Glutamatergic neuron (in vitro differentiated cells): ENCODE measurements at regions not wholly inside any gene's neighbourhood (a gene's known extent, or its start where the extent isn't known, plus 50 kb on each side); places are given as distances from the start of the nearest gene placed in this dataset.

Source experiments
- DNase-seq: peaks from one replicate; pipeline ENCODE4 v3.0.0; 2022
- H3K27ac Mint-ChIP-seq: one replicate; pipeline ENCODE4 v1.8.0; 2020; ENCODE audit warnings: mild to moderate bottlenecking, mixed read lengths, inconsistent platforms; ENCODE audit not compliant: unreplicated experiment
- H3K27me3 Mint-ChIP-seq: one replicate; pipeline ENCODE4 v1.8.0; 2020; ENCODE audit warnings: mild to moderate bottlenecking, moderate library complexity, mixed read lengths, inconsistent platforms; ENCODE audit not compliant: unreplicated experiment
- H3K36me3 Mint-ChIP-seq: one replicate; pipeline ENCODE4 v1.8.0; 2020; ENCODE audit warnings: mild to moderate bottlenecking, mixed read lengths, inconsistent platforms; ENCODE audit not compliant: unreplicated experiment
- H3K4me1 Mint-ChIP-seq: one replicate; pipeline ENCODE4 v1.8.0; 2020; ENCODE audit warnings: mild to moderate bottlenecking, low read depth, mixed read lengths, inconsistent platforms; ENCODE audit not compliant: unreplicated experiment
- H3K4me3 Mint-ChIP-seq: one replicate; pipeline ENCODE4 v1.8.0; 2020; ENCODE audit warnings: mild to moderate bottlenecking, mixed read lengths, inconsistent platforms; ENCODE audit not compliant: unreplicated experiment
- H3K9me3 Mint-ChIP-seq: one replicate; pipeline ENCODE4 v1.8.0; 2020; ENCODE audit warnings: mild to moderate bottlenecking, moderate library complexity, mixed read lengths, inconsistent platforms; ENCODE audit not compliant: unreplicated experiment
- CTCF ChIP-seq: fragments of 200-600 bp; sonication (generic); IDR thresholded peaks from one replicate; pipeline ENCODE4 v1.5.0; 2021; ENCODE audit not compliant: partially characterized antibody, unreplicated experiment

GRCh38 chr11:69359735-69360480 lies 66.0 kb downstream of the MYEOV start:
- H3K36me3 Mint-ChIP-seq = no peaks in the 10 kb centered on the region
- peaks cover 5% of the 10 kb centered on the region for H3K9me3 Mint-ChIP-seq

GRCh38 chr11:69360606-69361005 lies 66.7 kb downstream of the MYEOV start:
- Mint-ChIP-seq H3K4me3 (no peak overlapping the region), H3K27me3 (no peaks in the 10 kb centered on the region), H3K9me3 (peaks cover 5% of the 10 kb centered on the region), H3K4me1 (no peaks in the 10 kb centered on the region), H3K27ac (no peak overlapping the region), H3K36me3 (no peaks in the 10 kb centered on the region)
- TF ChIP-seq CTCF = no peak
- no peak for DNase-seq

More at GRCh38 chr11:69359735-69360480, 66.0 kb downstream of the MYEOV start:
- H3K4me1 Mint-ChIP-seq = no peaks in the 10 kb centered on the region
- H3K27ac Mint-ChIP-seq = no peak overlapping the region
- peaks cover 3% of the 10 kb centered on the region for H3K27me3 Mint-ChIP-seq
- no peak for DNase-seq
- no peak for TF ChIP-seq CTCF
- no peak overlapping the region for H3K4me3 Mint-ChIP-seq

GRCh38 chr11:69361048-69361447 lies 67.1 kb downstream of the MYEOV start:
- Mint-ChIP-seq H3K4me1 (no peaks in the 10 kb centered on the region), H3K36me3 (no peaks in the 10 kb centered on the region)

GRCh38 chr11:69361466-69361865 lies 67.5 kb downstream of the MYEOV start:
- no peak for DNase-seq
- peaks cover 5% of the 10 kb centered on the region for H3K9me3 Mint-ChIP-seq
- no peaks in the 10 kb centered on the region for H3K36me3 Mint-ChIP-seq
- H3K27ac Mint-ChIP-seq = no peak overlapping the region
- H3K27me3 Mint-ChIP-seq = no peaks in the 10 kb centered on the region
- no peaks in the 10 kb centered on the region for H3K4me1 Mint-ChIP-seq
- H3K4me3 Mint-ChIP-seq = no peak overlapping the region
- TF ChIP-seq CTCF = no peak

More at GRCh38 chr11:69361048-69361447, 67.1 kb downstream of the MYEOV start:
- Mint-ChIP-seq H3K27ac (no peak overlapping the region), H3K27me3 (no peaks in the 10 kb centered on the region), H3K4me3 (no peak overlapping the region), H3K9me3 (peaks cover 5% of the 10 kb centered on the region)
- no peak for TF ChIP-seq CTCF
- no peak for DNase-seq

- Mint-ChIP-seq H3K27ac (no peak overlapping the region), H3K27me3 (no peaks in the 10 kb centered on the region), H3K36me3 (no peaks in the 10 kb centered on the region), H3K4me1 (no peaks in the 10 kb centered on the region), H3K4me3 (no peak overlapping the region), H3K9me3 (peaks cover 5% of the 10 kb centered on the region)
- no peak for TF ChIP-seq CTCF
- no peak for DNase-seq
These were observed 68.4 kb downstream of the MYEOV start for GRCh38 chr11:69362315-69362714.
